CD4-positive, alpha-beta memory T cell (primary cell): ENCODE measurements at regions not wholly inside any gene's neighbourhood (a gene's known extent, or its start where the extent isn't known, plus 50 kb on each side); places are given as distances from the start of the nearest gene placed in this dataset.

Experiments used
- CTCF ChIA-PET: fragments of 350-600 bp; sonication (Branson Sonifier 250); formaldehyde crosslinking; loops from one replicate; lab custom pipeline; 2021; ENCODE audit warnings: inconsistent platforms; ENCODE audit not compliant: partially characterized antibody; lab: Charles Lee
- POLR2A ChIA-PET: fragments of 350-600 bp; sonication (Branson Sonifier 250); formaldehyde crosslinking; loops from one replicate; lab custom pipeline; 2021; ENCODE audit not compliant: partially characterized antibody; lab: Charles Lee
- DNase-seq, 5 donors: peaks; one replicate each; pipeline versions ENCODE4 v3.0.0 to v3.0.0-alpha.2; 2020 to 2022; ENCODE audit warnings: mixed read lengths in 1 of 5
- H3K27ac ChIP-seq: one replicate; pipeline ENCODE4 v1.7.0; 2013; ENCODE audit warnings: low read depth, low read length
- H3K27me3 ChIP-seq: 2 replicates; pipeline ENCODE4 v1.7.0; 2013; ENCODE audit warnings: mild to moderate bottlenecking, low read length, moderate library complexity; ENCODE audit not compliant: insufficient read depth
- H3K36me3 ChIP-seq: 2 replicates; pipeline ENCODE4 v1.7.0; 2013; ENCODE audit warnings: mild to moderate bottlenecking, low read length, moderate library complexity; ENCODE audit not compliant: insufficient read depth
- H3K4me1 ChIP-seq: 2 replicates; pipeline ENCODE4 v1.7.0; 2013; ENCODE audit warnings: mild to moderate bottlenecking, low read length, moderate library complexity; ENCODE audit not compliant: insufficient read depth
- H3K4me3 ChIP-seq, 2 donors: one replicate each; pipeline ENCODE4 v1.7.0; 2013; ENCODE audit warnings: low read length in 2 of 2, mild to moderate bottlenecking in 1 of 2
- H3K9me3 ChIP-seq, 2 donors: one replicate each; pipeline ENCODE4 v1.7.0; 2013; ENCODE audit warnings: low read length in 2 of 2, control low read depth in 1 of 2; ENCODE audit not compliant: control insufficient read depth in 1 of 2
- H3K27ac Mint-ChIP-seq, 7 donors: one replicate each; pipeline ENCODE4 v1.8.0; 2020 to 2021; ENCODE audit warnings: mixed read lengths in 7 of 7, mild to moderate bottlenecking in 6 of 7, inconsistent platforms in 3 of 7, moderate library complexity in 3 of 7
- H3K27me3 Mint-ChIP-seq, 2 donors: one replicate each; pipeline ENCODE4 v1.8.0; 2020 to 2021; ENCODE audit warnings: mixed read lengths in 2 of 2
- H3K36me3 Mint-ChIP-seq, 2 donors: one replicate each; pipeline ENCODE4 v1.8.0; 2020 to 2021; ENCODE audit warnings: mixed read lengths in 2 of 2, inconsistent platforms in 1 of 2, mild to moderate bottlenecking in 1 of 2
- H3K4me1 Mint-ChIP-seq, 4 donors: one replicate each; pipeline ENCODE4 v1.8.0; 2020 to 2021; ENCODE audit warnings: mixed read lengths in 4 of 4, mild to moderate bottlenecking in 1 of 4
- H3K4me3 Mint-ChIP-seq, 8 donors: one replicate each; pipeline ENCODE4 v1.8.0; 2020 to 2021; ENCODE audit warnings: mixed read lengths in 8 of 8, mild to moderate bottlenecking in 7 of 8, moderate library complexity in 6 of 8, inconsistent platforms in 3 of 8
- H3K9me3 Mint-ChIP-seq, 8 donors: one replicate each; pipeline ENCODE4 v1.8.0; 2020 to 2021; ENCODE audit warnings: mixed read lengths in 8 of 8, mild to moderate bottlenecking in 5 of 8, inconsistent platforms in 3 of 8, moderate library complexity in 1 of 8
- intact Hi-C: fragments of 100-400 bp; cut with micrococcal nuclease; formaldehyde crosslinking; loops from one replicate; pipeline ENCODE4 v1.15.1; 2023

DNA sequence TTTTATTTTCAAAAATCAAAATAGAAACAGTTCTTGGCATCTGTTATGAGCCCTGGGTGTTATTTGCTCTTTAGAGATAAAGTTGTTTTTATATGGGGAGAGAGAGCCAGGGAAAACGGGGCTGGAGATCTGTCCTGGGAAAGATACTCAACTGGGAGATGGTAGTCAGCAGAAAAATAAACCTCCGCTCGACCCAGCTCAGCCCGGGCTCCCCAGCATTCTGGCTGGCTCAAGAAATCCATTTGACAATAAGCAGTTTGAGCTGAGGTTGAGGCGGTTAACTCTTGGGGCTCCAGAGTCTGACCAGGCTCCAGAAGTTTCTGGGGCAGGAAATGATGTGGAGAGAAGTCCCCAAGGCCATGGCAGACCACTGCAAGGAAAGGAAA lies 151.9 kb downstream of the IRX5 start:
- Mint-ChIP-seq H3K4me3 (no peak overlapping the region), H3K4me1 (no peaks in the 10 kb centered on the region), H3K27me3 (no peaks in the 10 kb centered on the region), H3K27ac (no peak overlapping the region), H3K36me3 (no peaks in the 10 kb centered on the region), H3K9me3 (peaks cover 0 to 5% (median 0%) of the 10 kb centered on the region in 8 donors)
- DNase-seq: no peak
- intact Hi-C loops: no loop called here
- no peaks in the 10 kb centered on the region for H3K4me1 ChIP-seq
- H3K27ac ChIP-seq: no peak overlapping the region
- no peak overlapping the region for H3K4me3 ChIP-seq
- H3K27me3 ChIP-seq: no peaks in the 10 kb centered on the region
- POLR2A ChIA-PET: no interaction called here
- no peaks in the 10 kb centered on the region for H3K36me3 ChIP-seq
- no peaks in the 10 kb centered on the region for H3K9me3 ChIP-seq
- CTCF ChIA-PET: no interaction called here

DNA sequence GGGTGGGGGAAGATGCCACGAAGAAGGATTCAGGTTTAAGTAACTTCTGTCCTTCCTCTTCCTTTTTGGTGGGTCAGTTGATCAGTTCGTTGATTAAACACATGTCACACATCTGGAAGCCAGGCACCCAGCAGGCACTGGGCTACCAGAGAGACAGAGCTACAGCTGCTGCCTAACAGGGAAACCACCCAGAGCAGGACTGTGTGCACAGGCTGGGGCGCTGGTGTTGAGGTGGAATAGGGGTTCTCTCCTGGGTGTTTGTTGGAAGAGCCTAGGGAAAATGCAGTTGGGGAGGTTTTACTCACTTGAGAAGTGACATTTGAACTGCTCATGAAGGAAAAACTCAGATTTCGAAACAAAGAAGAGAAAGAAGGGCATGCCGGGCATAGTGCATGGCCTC lies 152.4 kb downstream of the IRX5 start:
- DNase-seq: no peak
- POLR2A ChIA-PET: no interaction called here
- intact Hi-C loops: no loop called here
- Histone ChIP-seq H3K4me1 (no peaks in the 10 kb centered on the region), H3K27ac (no peak overlapping the region), H3K36me3 (no peaks in the 10 kb centered on the region), H3K4me3 (no peak overlapping the region), H3K27me3 (no peaks in the 10 kb centered on the region), H3K9me3 (no peaks in the 10 kb centered on the region)
- Mint-ChIP-seq H3K27ac (no peak overlapping the region), H3K27me3 (no peaks in the 10 kb centered on the region), H3K9me3 (peaks cover 0 to 5% (median 0%) of the 10 kb centered on the region in 8 donors), H3K4me3 (no peak overlapping the region), H3K36me3 (no peaks in the 10 kb centered on the region), H3K4me1 (no peaks in the 10 kb centered on the region)
- CTCF ChIA-PET: no interaction called here

DNA sequence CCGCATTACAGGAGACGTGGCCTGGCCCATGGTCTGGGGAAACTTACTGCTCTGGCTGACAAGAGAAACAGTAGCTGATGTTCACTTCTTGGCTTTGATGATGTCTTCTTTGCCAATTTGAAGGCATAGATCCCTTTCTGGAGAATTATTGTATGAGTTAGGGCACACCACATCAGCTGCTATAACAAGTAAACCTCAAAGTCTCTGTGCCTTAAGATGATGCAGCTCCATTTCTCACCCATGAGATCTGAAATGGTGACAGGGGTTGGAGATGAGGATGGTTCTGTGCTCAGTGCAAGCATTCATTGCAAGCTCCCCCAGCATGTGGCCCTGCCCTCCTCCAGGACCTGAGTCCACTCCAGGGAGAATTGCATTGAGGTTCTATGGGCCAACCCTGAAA lies 157.4 kb downstream of the IRX5 start:
- H3K4me3 ChIP-seq: no peak overlapping the region
- ChIA-PET POLR2A (no interaction called here), CTCF (no interaction called here)
- H3K4me1 Mint-ChIP-seq: no peaks in the 10 kb centered on the region
- peaks cover 0 to 2% (median 0%) of the 10 kb centered on the region in 8 donors for H3K9me3 Mint-ChIP-seq
- intact Hi-C loops: no loop called here
- no peaks in the 10 kb centered on the region for H3K27me3 Mint-ChIP-seq
- no peak overlapping the region for H3K27ac ChIP-seq
- no peaks in the 10 kb centered on the region for H3K9me3 ChIP-seq
- H3K4me1 ChIP-seq: no peaks in the 10 kb centered on the region
- no peak overlapping the region for H3K4me3 Mint-ChIP-seq
- no peaks in the 10 kb centered on the region for H3K36me3 Mint-ChIP-seq
- no peak overlapping the region for H3K27ac Mint-ChIP-seq
- H3K36me3 ChIP-seq: no peaks in the 10 kb centered on the region
- DNase-seq: no peak
- H3K27me3 ChIP-seq: no peaks in the 10 kb centered on the region

DNA sequence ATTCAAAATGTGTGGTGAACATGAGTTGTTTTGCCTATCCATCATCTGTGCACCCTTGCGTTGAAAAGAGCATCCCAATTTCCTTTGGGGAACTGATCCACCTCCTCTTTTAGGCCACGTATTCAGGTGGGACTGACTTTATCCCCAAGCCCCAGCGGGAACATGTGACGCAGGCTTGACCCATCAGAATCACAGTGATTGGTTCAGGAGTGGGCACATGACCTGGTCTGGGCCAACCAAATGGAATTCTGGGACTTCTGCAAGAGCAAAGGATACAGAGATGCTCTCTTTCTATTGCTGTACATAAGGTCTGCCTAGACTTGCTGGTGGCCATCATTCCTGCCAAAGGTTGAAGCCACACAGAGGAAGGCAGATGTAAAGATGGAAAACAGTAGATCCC lies 158.9 kb downstream of the IRX5 start:
- ChIA-PET CTCF (interaction anchor here (1.1 kb wide), 1 partner anchor 9 kb away, joined by 3 read pairs; no protein-coding TSS in a partner anchor), POLR2A (no interaction called here)
- Mint-ChIP-seq H3K27ac (no peak overlapping the region), H3K4me3 (no peak overlapping the region), H3K36me3 (no peaks in the 10 kb centered on the region), H3K27me3 (no peaks in the 10 kb centered on the region), H3K9me3 (peaks cover 0 to 5% (median 2%) of the 10 kb centered on the region in 8 donors), H3K4me1 (no peaks in the 10 kb centered on the region)
- Histone ChIP-seq H3K4me3 (no peak overlapping the region), H3K9me3 (no peaks in the 10 kb centered on the region), H3K27me3 (no peaks in the 10 kb centered on the region), H3K36me3 (no peaks in the 10 kb centered on the region), H3K27ac (no peak overlapping the region), H3K4me1 (no peaks in the 10 kb centered on the region)
- intact Hi-C loops: no loop called here
- no peak for DNase-seq

DNA sequence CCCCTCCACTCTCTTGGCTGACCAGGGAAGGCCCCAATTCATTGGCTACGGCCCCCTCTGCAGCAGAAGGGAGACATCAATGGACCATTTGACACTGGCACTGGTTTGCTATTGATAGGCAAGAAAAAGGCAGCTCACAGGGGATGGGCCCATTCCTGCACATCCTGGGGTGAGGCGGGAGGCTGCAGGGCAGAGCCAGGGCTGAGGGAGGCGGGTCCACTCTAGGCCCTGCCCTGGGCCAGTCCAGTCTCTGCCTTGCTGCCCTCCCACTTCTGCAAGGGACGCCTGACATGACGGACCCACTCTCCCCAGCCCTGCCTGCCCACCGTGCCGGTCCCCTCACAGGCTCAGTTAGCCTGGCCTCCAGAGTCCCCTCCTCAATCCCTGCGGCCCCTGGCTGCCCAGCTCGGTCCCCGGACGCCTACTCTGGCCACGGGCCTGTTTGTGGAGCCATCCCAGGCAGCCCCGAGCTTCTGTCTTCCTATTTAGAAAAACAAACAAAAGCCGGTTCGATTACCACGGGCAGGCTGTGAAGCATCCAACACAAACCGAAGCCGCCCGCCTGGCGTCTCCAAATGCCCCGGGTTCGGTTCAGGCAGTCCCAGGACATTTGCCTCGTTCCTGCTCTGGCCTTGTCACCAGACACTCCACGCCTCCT lies 160.7 kb downstream of the IRX5 start:
- Histone ChIP-seq H3K4me3 (no peak overlapping the region), H3K4me1 (no peaks in the 10 kb centered on the region), H3K27me3 (no peaks in the 10 kb centered on the region), H3K27ac (no peak overlapping the region), H3K36me3 (no peaks in the 10 kb centered on the region), H3K9me3 (no peaks in the 10 kb centered on the region)
- CTCF ChIA-PET: no interaction called here
- Mint-ChIP-seq H3K4me1 (no peaks in the 10 kb centered on the region), H3K9me3 (peaks cover 0 to 5% (median under 1%) of the 10 kb centered on the region in 8 donors), H3K36me3 (no peaks in the 10 kb centered on the region), H3K27me3 (no peaks in the 10 kb centered on the region), H3K27ac (no peak overlapping the region), H3K4me3 (no peak overlapping the region)
- intact Hi-C loops: no loop called here
- POLR2A ChIA-PET: no interaction called here
- no peak for DNase-seq

DNA sequence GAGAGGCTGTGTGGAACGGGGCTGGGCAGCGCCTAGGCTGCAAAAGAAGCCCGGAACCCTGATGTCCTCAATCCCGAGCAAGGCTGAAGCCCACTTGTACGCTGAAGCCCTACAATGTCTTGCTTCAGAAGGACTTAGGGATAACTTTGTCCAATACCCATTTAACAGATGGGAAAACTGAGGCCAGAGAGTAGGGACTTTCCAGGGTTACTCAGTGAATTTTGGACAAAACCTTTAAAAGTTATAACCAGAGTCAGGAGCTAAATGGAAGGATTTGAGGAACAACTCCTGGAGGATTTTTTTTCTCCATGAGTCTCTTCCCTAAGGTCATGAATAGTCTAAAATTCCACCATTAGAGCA lies 161.2 kb downstream of the IRX5 start:
- no peak overlapping the region for H3K4me3 ChIP-seq
- H3K27ac ChIP-seq: no peak overlapping the region
- H3K27me3 ChIP-seq: no peaks in the 10 kb centered on the region
- DNase-seq: no peak
- Mint-ChIP-seq H3K27me3 (no peaks in the 10 kb centered on the region), H3K36me3 (no peaks in the 10 kb centered on the region), H3K27ac (no peak overlapping the region), H3K4me1 (no peaks in the 10 kb centered on the region), H3K9me3 (peaks cover 0 to 5% (median under 1%) of the 10 kb centered on the region in 8 donors), H3K4me3 (no peak overlapping the region)
- intact Hi-C loops: no loop called here
- H3K4me1 ChIP-seq: no peaks in the 10 kb centered on the region
- no peaks in the 10 kb centered on the region for H3K9me3 ChIP-seq
- ChIA-PET POLR2A (no interaction called here), CTCF (no interaction called here)
- H3K36me3 ChIP-seq: no peaks in the 10 kb centered on the region

DNA sequence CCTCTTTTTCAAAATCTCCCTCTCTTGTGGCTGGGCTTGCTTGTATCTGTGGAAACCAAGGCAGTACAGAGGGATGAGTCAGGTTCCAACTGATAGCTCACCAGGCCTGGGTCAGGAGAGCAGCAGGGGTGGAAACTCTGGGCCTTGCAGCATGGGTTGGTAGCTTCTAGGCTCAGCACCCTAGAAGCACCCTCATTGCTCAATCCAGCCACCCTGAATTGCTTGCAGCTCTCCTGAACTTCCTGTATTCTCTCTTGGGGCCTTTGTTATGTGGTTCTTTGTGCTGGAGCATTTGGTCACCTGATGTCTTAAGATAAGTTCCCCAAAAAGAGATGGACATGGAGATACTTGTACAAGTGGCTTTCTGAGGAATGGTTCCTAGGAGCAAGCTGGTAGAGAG lies 169.4 kb downstream of the IRX5 start:
- DNase-seq: no peak
- intact Hi-C loops: no loop called here
- Mint-ChIP-seq H3K9me3 (peaks cover 0 to 40% (median 9%) of the 10 kb centered on the region in 8 donors), H3K27me3 (no peaks in the 10 kb centered on the region), H3K27ac (no peak overlapping the region), H3K4me1 (no peaks in the 10 kb centered on the region), H3K4me3 (no peak overlapping the region), H3K36me3 (no peaks in the 10 kb centered on the region)
- Histone ChIP-seq H3K4me1 (no peaks in the 10 kb centered on the region), H3K9me3 (no peaks in the 10 kb centered on the region), H3K27me3 (no peaks in the 10 kb centered on the region), H3K27ac (no peak overlapping the region), H3K4me3 (no peak overlapping the region), H3K36me3 (no peaks in the 10 kb centered on the region)
- POLR2A ChIA-PET: no interaction called here
- CTCF ChIA-PET: no interaction called here

DNA sequence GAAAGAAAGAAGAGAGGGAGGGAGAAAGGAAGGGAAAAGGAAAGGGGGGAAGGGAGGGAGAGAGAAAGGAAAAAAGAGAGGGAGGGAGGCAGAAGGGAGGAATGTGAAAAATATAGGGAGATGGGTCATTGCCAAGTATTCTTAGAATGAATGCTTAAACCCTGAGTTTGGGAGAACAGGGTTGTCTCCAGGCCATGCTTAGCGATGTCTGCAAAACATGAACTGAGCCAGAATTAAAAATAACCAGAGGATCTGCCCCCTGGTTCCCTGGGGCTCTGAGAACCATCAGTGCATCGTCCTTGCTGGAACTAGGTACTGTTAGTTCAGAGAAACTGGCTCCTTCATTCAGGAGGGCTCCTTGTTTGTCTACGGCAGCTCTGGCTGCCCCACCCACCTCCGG lies 170.4 kb downstream of the IRX5 start:
- H3K27ac Mint-ChIP-seq: no peak overlapping the region
- no peaks in the 10 kb centered on the region for H3K4me1 Mint-ChIP-seq
- Histone ChIP-seq H3K27me3 (no peaks in the 10 kb centered on the region), H3K4me3 (no peak overlapping the region), H3K9me3 (no peaks in the 10 kb centered on the region), H3K27ac (no peak overlapping the region), H3K36me3 (no peaks in the 10 kb centered on the region), H3K4me1 (no peaks in the 10 kb centered on the region)
- H3K4me3 Mint-ChIP-seq: no peak overlapping the region
- ChIA-PET CTCF (no interaction called here), POLR2A (no interaction called here)
- H3K36me3 Mint-ChIP-seq: no peaks in the 10 kb centered on the region
- intact Hi-C loops: no loop called here
- DNase-seq: no peak
- peaks cover 0 to 40% (median 9%) of the 10 kb centered on the region in 8 donors for H3K9me3 Mint-ChIP-seq
- H3K27me3 Mint-ChIP-seq: no peaks in the 10 kb centered on the region
